Thyroid gland (tissue), 4 donors: ENCODE measurements at regions not wholly inside any gene's neighbourhood (a gene's known extent, or its start where the extent isn't known, plus 50 kb on each side); places are given as distances from the start of the nearest gene placed in this dataset.

Experiments
- POLR2A ChIP-seq, 2 donors: fragments of 450-650 bp; IDR thresholded peaks; one replicate each; pipeline ENCODE4 v1.6.1; 2017; ENCODE audit warnings: antibody characterized with exemption in 2 of 2, mild to moderate bottlenecking in 2 of 2, moderate library complexity in 1 of 2
- TF ChIP-seq, protein P1 (sequence below), 6 experiments: fragments of 200-600 bp in 3 of 6; fragments of 450-650 bp in 3 of 6; sonication (generic) in 3 of 6; IDR thresholded peaks; one replicate each; pipeline ENCODE4 v1.5.1; 2016 to 2019; ENCODE audit warnings: antibody characterized with exemption in 6 of 6, mild to moderate bottlenecking in 2 of 6, inconsistent platforms in 1 of 6, moderate library complexity in 1 of 6

DNA sequence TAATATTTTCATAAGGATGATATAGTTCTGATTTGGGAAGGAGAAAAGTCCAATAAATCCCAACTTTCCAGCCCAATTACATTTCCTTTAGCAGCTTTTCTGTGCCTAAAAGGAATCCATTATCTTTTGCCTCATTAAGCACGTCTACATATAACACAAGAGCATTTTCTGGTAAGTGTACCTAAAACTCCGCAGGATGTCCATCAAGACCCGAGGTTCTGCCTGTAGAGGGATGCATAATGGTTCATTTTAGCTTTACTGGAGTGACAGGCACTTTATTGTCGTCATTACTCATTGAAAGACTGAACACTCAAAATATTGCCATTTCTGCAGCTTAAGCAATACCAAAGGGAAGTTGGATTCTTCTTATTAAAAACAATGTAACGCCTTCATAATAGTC is 669.0 kb downstream of the PRELID2 start:
- TF ChIP-seq, protein P1, sequence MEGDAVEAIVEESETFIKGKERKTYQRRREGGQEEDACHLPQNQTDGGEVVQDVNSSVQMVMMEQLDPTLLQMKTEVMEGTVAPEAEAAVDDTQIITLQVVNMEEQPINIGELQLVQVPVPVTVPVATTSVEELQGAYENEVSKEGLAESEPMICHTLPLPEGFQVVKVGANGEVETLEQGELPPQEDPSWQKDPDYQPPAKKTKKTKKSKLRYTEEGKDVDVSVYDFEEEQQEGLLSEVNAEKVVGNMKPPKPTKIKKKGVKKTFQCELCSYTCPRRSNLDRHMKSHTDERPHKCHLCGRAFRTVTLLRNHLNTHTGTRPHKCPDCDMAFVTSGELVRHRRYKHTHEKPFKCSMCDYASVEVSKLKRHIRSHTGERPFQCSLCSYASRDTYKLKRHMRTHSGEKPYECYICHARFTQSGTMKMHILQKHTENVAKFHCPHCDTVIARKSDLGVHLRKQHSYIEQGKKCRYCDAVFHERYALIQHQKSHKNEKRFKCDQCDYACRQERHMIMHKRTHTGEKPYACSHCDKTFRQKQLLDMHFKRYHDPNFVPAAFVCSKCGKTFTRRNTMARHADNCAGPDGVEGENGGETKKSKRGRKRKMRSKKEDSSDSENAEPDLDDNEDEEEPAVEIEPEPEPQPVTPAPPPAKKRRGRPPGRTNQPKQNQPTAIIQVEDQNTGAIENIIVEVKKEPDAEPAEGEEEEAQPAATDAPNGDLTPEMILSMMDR (IDR thresholded peaks at IDR 0.05): no peak
- no peak for TF ChIP-seq POLR2A (IDR thresholded peaks at IDR 0.05)
